Astrocyte of the cerebellum (primary cell): ENCODE measurements at regions not wholly inside any gene's neighbourhood (a gene's known extent, or its start where the extent isn't known, plus 50 kb on each side); places are given as distances from the start of the nearest gene placed in this dataset.

Experiments used
- DNase-seq: peaks from one replicate; pipeline ENCODE4 v3.0.0-alpha.2; 2011; ENCODE audit warnings: low read depth
- H3K4me3 ChIP-seq: 2 replicates; pipeline ENCODE4 v1.5.1; 2011; ENCODE audit warnings: mild to moderate bottlenecking, low read depth, low read length, moderate library complexity
- CTCF ChIP-seq: IDR thresholded peaks from 2 replicates; pipeline ENCODE4 v1.5.1; 2012; ENCODE audit warnings: low read length, low read depth, moderate library complexity, mild to moderate bottlenecking; ENCODE audit errors: missing control alignments
- in situ Hi-C: cut with HindIII; loops from 2 replicates; pipeline ENCODE4 v1.10.0; 2017; ENCODE audit warnings: low sequenced_read_pairs

GRCh38 chr3:178223876-178224275, 312.4 kb upstream of the KCNMB2 start:
- no peak overlapping the region for H3K4me3 ChIP-seq
- in situ Hi-C loops, result no loop called here
- no peak for TF ChIP-seq CTCF
- DNase-seq, result no peak

GRCh38 chr3:178226094-178226493, 310.1 kb upstream of the KCNMB2 start:
- H3K4me3 ChIP-seq, result no peak overlapping the region
- in situ Hi-C loops, result no loop called here
- DNase-seq, result no peak
- TF ChIP-seq CTCF, result no peak

GRCh38 chr3:178231645-178232044, 304.6 kb upstream of the KCNMB2 start:
- no peak for DNase-seq
- H3K4me3 ChIP-seq, result no peak overlapping the region
- in situ Hi-C loops, result no loop called here
- TF ChIP-seq CTCF, result no peak

- DNase-seq, result no peak
- in situ Hi-C loops, result no loop called here
- no peak for TF ChIP-seq CTCF
- no peak overlapping the region for H3K4me3 ChIP-seq
Observed at GRCh38 chr3:178233371-178234071, 302.7 kb upstream of the KCNMB2 start.

GRCh38 chr3:178236555-178237277, 299.5 kb upstream of the KCNMB2 start:
- TF ChIP-seq CTCF, result no peak
- in situ Hi-C loops, result no loop called here
- no peak overlapping the region for H3K4me3 ChIP-seq
- DNase-seq, result no peak

GRCh38 chr3:178238179-178238578, 298.1 kb upstream of the KCNMB2 start:
- H3K4me3 ChIP-seq, result no peak overlapping the region
- in situ Hi-C loops, result no loop called here
- TF ChIP-seq CTCF, result no peak
- no peak for DNase-seq
